OCI-LY7 (cell line): ENCODE measurements at regions not wholly inside any gene's neighbourhood (a gene's known extent, or its start where the extent isn't known, plus 50 kb on each side); places are given as distances from the start of the nearest gene placed in this dataset.

Experiments used
- BruUV-seq: library from RNA; stranded (reverse); fragments of 400-500 nt; replicated peaks from 2 replicates; lab custom pipeline; 2021; lab: Mats Ljungman, UMichigan
- CTCF ChIA-PET: fragments of 300-600 bp; sonication (Branson Sonifier 250); formaldehyde crosslinking; loops from one replicate; lab custom pipeline; 2022; ENCODE audit warnings: antibody characterized with exemption; ENCODE audit not compliant: unreplicated experiment; lab: Charles Lee
- POLR2A ChIA-PET: fragments of 300-600 bp; sonication (Branson Sonifier 250); formaldehyde crosslinking; loops from one replicate; lab custom pipeline; 2022; ENCODE audit warnings: antibody characterized with exemption; lab: Charles Lee
- DNase-seq: peaks from one replicate; pipeline ENCODE4 v3.0.0-alpha.2; 2015; ENCODE audit warnings: low spot score
- H2AFZ ChIP-seq: fragments of 200-600 bp; sonication (generic), shearing (Covaris generic); 2 replicates; pipeline ENCODE4 v1.6.1; 2014; ENCODE audit warnings: mild to moderate bottlenecking, antibody characterized with exemption, low read length, moderate library complexity
- H3K27ac ChIP-seq: fragments of 200-600 bp; sonication (generic); 2 replicates; pipeline ENCODE4 v1.5.1; 2014; ENCODE audit warnings: mixed run types, low read depth, mild to moderate bottlenecking, moderate library complexity, low read length, inconsistent platforms; ENCODE audit not compliant: poor library complexity, severe bottlenecking
- H3K36me3 ChIP-seq: fragments of 200-600 bp; sonication (generic); 2 replicates; pipeline ENCODE4 v1.6.1; 2014; ENCODE audit warnings: mild to moderate bottlenecking, antibody characterized with exemption, low read length, moderate library complexity, mixed read lengths; ENCODE audit not compliant: insufficient read depth
- H3K4me1 ChIP-seq: fragments of 200-600 bp; sonication (generic); 2 replicates; pipeline ENCODE4 v1.5.1; 2014; ENCODE audit warnings: mild to moderate bottlenecking, low read length; ENCODE audit not compliant: insufficient read depth, poor library complexity, severe bottlenecking
- H3K4me2 ChIP-seq: fragments of 200-600 bp; sonication (generic); 2 replicates; pipeline ENCODE4 v1.6.1; 2014; ENCODE audit warnings: mild to moderate bottlenecking, low read length
- H3K4me3 ChIP-seq: fragments of 200-600 bp; sonication (generic); 2 replicates; pipeline ENCODE4 v1.5.1; 2014; ENCODE audit warnings: mild to moderate bottlenecking, low read depth, low read length; ENCODE audit not compliant: poor library complexity, severe bottlenecking
- H3K79me2 ChIP-seq: fragments of 200-600 bp; sonication (generic); 2 replicates; pipeline ENCODE4 v1.6.1; 2016; ENCODE audit warnings: low read depth, mild to moderate bottlenecking, low read length, moderate library complexity, mixed read lengths; ENCODE audit not compliant: insufficient read depth
- H3K9me2 ChIP-seq: fragments of 200-600 bp; sonication (generic); 2 replicates; pipeline ENCODE4 v1.6.1; 2016; ENCODE audit warnings: mild to moderate bottlenecking, low read length, mixed read lengths; ENCODE audit not compliant: insufficient read depth
- H3K9me3 ChIP-seq: fragments of 200-600 bp; sonication (generic); 2 replicates; pipeline ENCODE4 v1.6.1; 2014; ENCODE audit warnings: mild to moderate bottlenecking, mixed run types, low read length, mixed read lengths
- H4K20me1 ChIP-seq: fragments of 200-600 bp; sonication (generic); 2 replicates; pipeline ENCODE4 v1.6.1; 2014; ENCODE audit warnings: mild to moderate bottlenecking, antibody characterized with exemption, low read length, moderate library complexity, mixed read lengths; ENCODE audit not compliant: insufficient read depth
- EZH2phosphoT487 ChIP-seq: fragments of 200-600 bp; sonication (generic); IDR thresholded peaks from 2 replicates; pipeline ENCODE4 v1.6.1; 2018; ENCODE audit warnings: low read depth, borderline replicate concordance, mild to moderate bottlenecking, mixed run types, antibody characterized with exemption, low read length, moderate library complexity, mixed read lengths
- intact Hi-C: fragments of 100-400 bp; cut with micrococcal nuclease; formaldehyde crosslinking; loops from one replicate; pipeline ENCODE4 v1.10.0; 2022; ENCODE audit not compliant: unreplicated experiment
- TF ChIP-seq, protein P1 (sequence below): fragments of 200-600 bp; sonication (generic); conservative IDR thresholded peaks from 2 replicates; pipeline ENCODE4 v1.5.1; 2014; ENCODE audit warnings: mild to moderate bottlenecking, antibody characterized with exemption, low read length, moderate library complexity, mixed read lengths

DNA sequence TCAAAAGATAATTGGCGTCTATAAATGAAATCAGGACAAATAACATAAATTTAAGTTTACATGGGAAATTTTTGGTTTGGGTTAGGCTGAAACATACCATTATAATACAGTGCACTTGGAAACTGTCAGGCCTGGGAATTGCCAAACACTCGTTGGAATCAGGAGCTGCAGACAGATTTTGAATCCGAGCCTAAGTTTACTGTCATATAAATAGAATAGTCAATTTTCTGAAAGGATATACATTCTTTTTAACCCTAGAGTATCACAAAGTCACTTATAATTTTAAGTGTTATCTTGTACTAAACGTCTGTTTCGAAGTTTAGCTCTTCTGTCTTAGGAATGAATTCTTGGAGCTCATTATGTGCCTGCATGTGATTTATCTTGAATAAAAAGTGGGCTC, 234.1 kb downstream of the VEGFC start:
- BruUV-seq = no TSS peak
- no peaks in the 10 kb centered on the region for H3K79me2 ChIP-seq
- H3K4me2 ChIP-seq = no peak overlapping the region
- no peaks in the 10 kb centered on the region for H4K20me1 ChIP-seq
- no peak overlapping the region for H2AFZ ChIP-seq
- H3K27ac ChIP-seq = no peak overlapping the region
- ChIA-PET CTCF (no interaction called here), POLR2A (interaction anchor here (0.7 to 1.3 kb wide), 2 partner anchors 9 to 218 kb away, joined by 3 read pairs; no protein-coding TSS in a partner anchor)
- no peak overlapping the region for H3K4me3 ChIP-seq
- no peaks in the 10 kb centered on the region for H3K36me3 ChIP-seq
- H3K4me1 ChIP-seq = no peaks in the 10 kb centered on the region
- intact Hi-C loops = no loop called here
- no peaks in the 10 kb centered on the region for H3K9me3 ChIP-seq
- TF ChIP-seq, protein P1, sequence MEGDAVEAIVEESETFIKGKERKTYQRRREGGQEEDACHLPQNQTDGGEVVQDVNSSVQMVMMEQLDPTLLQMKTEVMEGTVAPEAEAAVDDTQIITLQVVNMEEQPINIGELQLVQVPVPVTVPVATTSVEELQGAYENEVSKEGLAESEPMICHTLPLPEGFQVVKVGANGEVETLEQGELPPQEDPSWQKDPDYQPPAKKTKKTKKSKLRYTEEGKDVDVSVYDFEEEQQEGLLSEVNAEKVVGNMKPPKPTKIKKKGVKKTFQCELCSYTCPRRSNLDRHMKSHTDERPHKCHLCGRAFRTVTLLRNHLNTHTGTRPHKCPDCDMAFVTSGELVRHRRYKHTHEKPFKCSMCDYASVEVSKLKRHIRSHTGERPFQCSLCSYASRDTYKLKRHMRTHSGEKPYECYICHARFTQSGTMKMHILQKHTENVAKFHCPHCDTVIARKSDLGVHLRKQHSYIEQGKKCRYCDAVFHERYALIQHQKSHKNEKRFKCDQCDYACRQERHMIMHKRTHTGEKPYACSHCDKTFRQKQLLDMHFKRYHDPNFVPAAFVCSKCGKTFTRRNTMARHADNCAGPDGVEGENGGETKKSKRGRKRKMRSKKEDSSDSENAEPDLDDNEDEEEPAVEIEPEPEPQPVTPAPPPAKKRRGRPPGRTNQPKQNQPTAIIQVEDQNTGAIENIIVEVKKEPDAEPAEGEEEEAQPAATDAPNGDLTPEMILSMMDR = no peak
- TF ChIP-seq EZH2phosphoT487 = no peak
- no peaks in the 10 kb centered on the region for H3K9me2 ChIP-seq
- DNase-seq = no peak

- POLR2A ChIA-PET = no interaction called here
- no peaks in the 10 kb centered on the region for H3K79me2 ChIP-seq
- H3K4me1 ChIP-seq = no peaks in the 10 kb centered on the region
- DNase-seq = no peak
- no peaks in the 10 kb centered on the region for H3K9me2 ChIP-seq
- H2AFZ ChIP-seq = no peak overlapping the region
- no peaks in the 10 kb centered on the region for H3K9me3 ChIP-seq
- H3K36me3 ChIP-seq = no peaks in the 10 kb centered on the region
- no peaks in the 10 kb centered on the region for H4K20me1 ChIP-seq
- H3K4me3 ChIP-seq = no peak overlapping the region
- no peak overlapping the region for H3K27ac ChIP-seq
- BruUV-seq = no TSS peak
- H3K4me2 ChIP-seq = no peak overlapping the region
- no peak for TF ChIP-seq EZH2phosphoT487
- TF ChIP-seq, protein P1 = no peak
- intact Hi-C loops = no loop called here
- CTCF ChIA-PET = no interaction called here
Observed at GRCh38 chr4:176561368-176561767, 231.4 kb downstream of the VEGFC start.

GRCh38 chr4:176563591-176563990, 229.1 kb downstream of the VEGFC start:
- Histone ChIP-seq H3K4me2 (no peak overlapping the region), H2AFZ (no peak overlapping the region), H3K36me3 (no peaks in the 10 kb centered on the region), H3K4me1 (no peaks in the 10 kb centered on the region), H3K9me3 (no peaks in the 10 kb centered on the region), H3K27ac (no peak overlapping the region), H3K9me2 (no peaks in the 10 kb centered on the region), H3K79me2 (no peaks in the 10 kb centered on the region), H3K4me3 (no peak overlapping the region), H4K20me1 (no peaks in the 10 kb centered on the region)
- TF ChIP-seq EZH2phosphoT487 = no peak
- TF ChIP-seq, protein P1 = no peak
- ChIA-PET POLR2A (interaction anchor here (0.6 to 0.7 kb wide), 2 partner anchors 37 to 239 kb away, joined by 3 read pairs; no protein-coding TSS in a partner anchor), CTCF (no interaction called here)
- no peak for DNase-seq
- intact Hi-C loops = no loop called here
- BruUV-seq = no TSS peak
